ENCODE measurements at regions not wholly inside any gene's neighbourhood (a gene's known extent, or its start where the extent isn't known, plus 50 kb on each side); places are given as distances from the start of the nearest gene placed in this dataset.
"Not testable (repeated sequence)": the region's sequence is repeated elsewhere in the genome, so short reads cannot be mapped to it uniquely, and the experiment has no call there.

DNA sequence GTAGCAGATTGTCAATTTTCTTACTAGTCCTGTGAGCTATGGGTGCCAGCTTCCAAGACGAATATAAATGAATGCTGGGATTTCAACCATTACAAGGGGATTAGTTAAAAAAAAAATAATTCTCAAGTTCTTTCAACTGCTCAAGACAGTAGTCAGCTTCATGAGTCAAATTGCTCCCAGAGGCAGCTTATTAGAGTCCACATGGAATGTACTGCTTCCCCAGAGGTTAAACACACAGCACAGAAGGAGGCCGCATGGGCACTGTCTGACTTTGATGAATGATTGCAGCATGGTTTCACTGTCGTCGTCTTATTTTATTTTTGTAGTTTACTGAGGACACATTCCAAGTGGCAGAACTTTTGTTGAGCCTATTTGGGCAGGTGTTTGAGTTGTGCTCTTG is 563.2 kb downstream of the TMEM135 start:
- no peaks in the 10 kb centered on the region for H3K36me3 ChIP-seq (ENCODE audit: insufficient read depth, low read length)
- TF ChIP-seq FOXP2 (optimal IDR thresholded peaks at IDR 0.05; ENCODE audit: control extremely low read depth, extremely low read length, insufficient read depth) = no peak
- TF ChIP-seq EZH2 (IDR thresholded peaks at IDR 0.05) = no peak
- TF ChIP-seq POLR2AphosphoS5 (IDR thresholded peaks at IDR 0.05; ENCODE audit: borderline replicate concordance, low read depth, low read length) = no peak
- no peaks in the 10 kb centered on the region for H3K9me3 ChIP-seq (ENCODE audit: low read depth, low read length)
- H3K4me3 ChIP-seq = no peak overlapping the region
- H3K9ac ChIP-seq (ENCODE audit: insufficient read length) = no peak overlapping the region
- no peak overlapping the region for H3K27ac ChIP-seq
- no peak for DNase-seq (ENCODE audit: low read depth, low spot score)

DNA sequence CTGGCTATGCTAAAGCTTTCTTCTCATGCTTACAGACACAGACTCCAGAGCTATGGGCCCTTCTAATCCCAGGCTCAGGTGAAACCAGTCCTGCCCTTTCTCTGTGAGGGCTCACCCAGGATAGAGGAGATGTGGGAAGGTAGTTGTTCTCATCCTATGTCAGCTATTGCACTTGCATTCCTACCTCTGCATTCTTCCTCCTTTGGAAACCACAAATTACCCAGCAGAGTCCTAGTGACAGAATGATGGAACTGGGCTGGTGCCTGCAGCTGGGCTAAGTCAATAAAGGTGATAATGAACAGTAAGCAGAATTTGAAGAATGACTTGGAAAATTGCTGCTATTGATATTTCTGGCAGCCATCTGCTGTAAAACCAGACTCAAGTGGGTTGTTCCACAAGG is 560.0 kb downstream of the TMEM135 start:
- Histone ChIP-seq H3K9ac (ENCODE audit: insufficient read length) (no peak overlapping the region), H3K36me3 (ENCODE audit: insufficient read depth, low read length) (no peaks in the 10 kb centered on the region), H3K4me3 (no peak overlapping the region), H3K9me3 (ENCODE audit: low read depth, low read length) (no peaks in the 10 kb centered on the region), H3K27ac (no peak overlapping the region)
- no peak for DNase-seq (ENCODE audit: low read depth, low spot score)
- TF ChIP-seq POLR2AphosphoS5 (IDR thresholded peaks at IDR 0.05; ENCODE audit: borderline replicate concordance, low read depth, low read length) (no peak), EZH2 (IDR thresholded peaks at IDR 0.05) (no peak)

DNA sequence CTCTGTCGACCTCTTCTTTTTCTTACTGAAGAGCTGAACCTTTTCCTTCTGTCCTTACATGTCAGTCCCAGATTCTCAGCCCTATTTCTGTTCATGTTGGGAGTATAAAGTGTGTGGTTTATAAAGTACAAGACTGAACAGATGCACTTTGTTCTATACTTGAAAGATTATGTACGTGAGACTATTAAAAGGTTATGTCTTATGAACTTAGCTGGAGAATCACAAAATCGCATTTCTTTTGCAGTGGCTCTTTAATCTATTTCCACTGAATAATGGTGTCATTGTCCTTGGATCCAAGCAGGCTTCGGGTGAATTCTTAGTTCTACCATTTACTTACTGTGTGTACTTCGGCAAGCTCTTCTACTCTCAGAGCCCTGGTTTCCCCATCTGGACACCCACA is 558.4 kb downstream of the TMEM135 start:
- Histone ChIP-seq H3K36me3 (ENCODE audit: insufficient read depth, low read length) (no peaks in the 10 kb centered on the region), H3K4me3 (no peak overlapping the region), H3K9me3 (ENCODE audit: low read depth, low read length) (no peaks in the 10 kb centered on the region), H3K9ac (ENCODE audit: insufficient read length) (no peak overlapping the region), H3K27ac (no peak overlapping the region)
- DNase-seq (ENCODE audit: low read depth, low spot score) = no peak
- TF ChIP-seq EZH2 (IDR thresholded peaks at IDR 0.05) (no peak), FOXP2 (optimal IDR thresholded peaks at IDR 0.05; ENCODE audit: control extremely low read depth, extremely low read length, insufficient read depth) (no peak), POLR2AphosphoS5 (IDR thresholded peaks at IDR 0.05; ENCODE audit: borderline replicate concordance, low read depth, low read length) (no peak)

DNA sequence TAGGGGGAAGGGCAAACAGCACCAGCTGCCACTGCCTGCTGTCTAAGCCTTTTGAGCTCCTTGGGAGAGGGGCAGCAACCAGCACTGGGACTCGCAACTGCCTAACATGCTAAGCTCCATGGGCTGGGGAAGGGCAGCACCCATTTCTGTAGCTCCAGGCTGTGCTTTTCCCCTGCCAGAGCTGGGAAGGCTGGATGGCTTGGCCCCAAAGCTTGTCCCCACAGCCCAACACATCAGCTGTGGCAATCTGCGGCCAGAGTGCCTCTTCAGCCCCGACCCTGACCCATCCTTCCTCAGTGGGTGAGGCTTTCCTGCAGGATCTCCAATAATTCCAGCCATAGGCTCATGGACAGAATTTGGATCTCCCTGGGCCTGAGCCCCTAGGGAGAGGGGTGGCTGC is 551.3 kb downstream of the TMEM135 start:
- Histone ChIP-seq H3K27ac (no peak overlapping the region), H3K9ac (ENCODE audit: insufficient read length) (no peak overlapping the region), H3K36me3 (ENCODE audit: insufficient read depth, low read length) (no peaks in the 10 kb centered on the region), H3K4me3 (no peak overlapping the region), H3K9me3 (ENCODE audit: low read depth, low read length) (no peaks in the 10 kb centered on the region)
- no peak for DNase-seq (ENCODE audit: low read depth, low spot score)
- TF ChIP-seq EZH2 (IDR thresholded peaks at IDR 0.05) = no peak
- TF ChIP-seq POLR2AphosphoS5 (IDR thresholded peaks at IDR 0.05; ENCODE audit: borderline replicate concordance, low read depth, low read length) = no peak
- no peak for TF ChIP-seq FOXP2 (optimal IDR thresholded peaks at IDR 0.05; ENCODE audit: control extremely low read depth, extremely low read length, insufficient read depth)

DNA sequence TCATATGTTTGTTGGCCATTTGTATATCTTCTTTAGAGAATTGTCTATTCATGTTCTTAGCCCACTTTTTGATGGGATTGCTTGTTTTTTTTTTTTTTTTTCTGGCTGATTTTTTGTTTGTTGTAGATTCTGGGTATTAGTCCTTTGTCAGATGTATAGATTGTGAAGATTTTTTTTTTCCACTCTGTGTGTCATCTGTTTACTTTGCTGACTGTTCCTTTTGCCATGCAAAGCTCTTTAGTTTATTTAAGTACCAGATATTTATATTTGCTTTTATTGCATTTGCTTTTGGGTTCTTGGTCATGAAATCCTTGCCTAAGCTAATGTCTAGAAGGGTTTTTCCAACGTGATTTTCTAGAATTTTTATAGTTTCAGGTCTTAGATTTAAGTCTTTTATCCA is 547.9 kb downstream of the TMEM135 start:
- H3K9ac ChIP-seq (ENCODE audit: insufficient read length); DNase-seq (ENCODE audit: low read depth, low spot score); H3K27ac ChIP-seq; H3K36me3 ChIP-seq (ENCODE audit: insufficient read depth, low read length); H3K4me3 ChIP-seq; H3K9me3 ChIP-seq (ENCODE audit: low read depth, low read length): not testable (repeated sequence)

DNA sequence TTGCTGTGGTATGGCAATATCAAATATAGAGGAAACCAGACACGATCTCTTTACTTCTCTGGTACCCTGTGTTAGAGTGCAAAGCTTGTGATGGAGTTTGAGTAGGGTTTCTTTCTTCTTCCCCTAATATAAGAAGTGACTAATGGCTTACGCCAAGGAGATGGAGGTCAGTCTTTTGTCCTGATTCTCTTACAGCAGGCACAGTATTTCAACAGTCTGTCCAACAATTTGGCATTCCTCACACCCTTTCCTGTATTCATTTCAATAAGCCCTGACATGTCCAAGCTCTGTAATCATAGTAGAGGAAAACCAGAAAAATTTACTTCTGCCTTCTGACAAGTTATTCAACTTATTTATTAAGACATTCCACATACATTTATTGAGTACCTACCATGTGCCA is 546.2 kb downstream of the TMEM135 start:
- TF ChIP-seq EZH2 (IDR thresholded peaks at IDR 0.05) = no peak
- TF ChIP-seq POLR2AphosphoS5 (IDR thresholded peaks at IDR 0.05; ENCODE audit: borderline replicate concordance, low read depth, low read length) = no peak
- no peak for TF ChIP-seq FOXP2 (optimal IDR thresholded peaks at IDR 0.05; ENCODE audit: control extremely low read depth, extremely low read length, insufficient read depth)
- H3K36me3 ChIP-seq (ENCODE audit: insufficient read depth, low read length) = no peaks in the 10 kb centered on the region
- H3K9ac ChIP-seq (ENCODE audit: insufficient read length) = no peak overlapping the region
- DNase-seq (ENCODE audit: low read depth, low spot score) = no peak
- no peak overlapping the region for H3K27ac ChIP-seq
- H3K9me3 ChIP-seq (ENCODE audit: low read depth, low read length) = no peaks in the 10 kb centered on the region
- H3K4me3 ChIP-seq = no peak overlapping the region

DNA sequence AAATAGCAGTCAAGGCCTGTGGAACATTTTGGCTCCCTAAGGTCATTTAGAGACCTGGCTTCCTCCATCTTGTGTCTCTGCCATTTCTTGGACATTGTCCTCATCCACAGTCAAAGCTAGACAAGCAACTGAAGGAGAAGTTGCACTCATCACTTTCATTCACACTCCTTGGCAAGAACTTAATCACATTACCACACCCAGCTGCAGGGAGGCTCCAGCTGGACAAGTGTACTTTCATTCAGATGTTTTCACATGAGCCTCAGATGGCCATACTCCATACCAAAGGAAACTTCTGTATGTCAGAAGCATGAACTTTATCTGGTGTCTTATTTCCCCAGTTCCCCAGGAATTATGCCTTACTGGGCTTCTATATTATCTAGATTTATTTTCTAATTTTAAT is 537.4 kb downstream of the TMEM135 start:
- Histone ChIP-seq H3K27ac (no peak overlapping the region), H3K4me3 (no peak overlapping the region), H3K9ac (ENCODE audit: insufficient read length) (no peak overlapping the region), H3K9me3 (ENCODE audit: low read depth, low read length) (no peaks in the 10 kb centered on the region), H3K36me3 (ENCODE audit: insufficient read depth, low read length) (no peaks in the 10 kb centered on the region)
- no peak for DNase-seq (ENCODE audit: low read depth, low spot score)
- TF ChIP-seq POLR2AphosphoS5 (IDR thresholded peaks at IDR 0.05; ENCODE audit: borderline replicate concordance, low read depth, low read length) (no peak), EZH2 (IDR thresholded peaks at IDR 0.05) (no peak), FOXP2 (optimal IDR thresholded peaks at IDR 0.05; ENCODE audit: control extremely low read depth, extremely low read length, insufficient read depth) (no peak)

DNA sequence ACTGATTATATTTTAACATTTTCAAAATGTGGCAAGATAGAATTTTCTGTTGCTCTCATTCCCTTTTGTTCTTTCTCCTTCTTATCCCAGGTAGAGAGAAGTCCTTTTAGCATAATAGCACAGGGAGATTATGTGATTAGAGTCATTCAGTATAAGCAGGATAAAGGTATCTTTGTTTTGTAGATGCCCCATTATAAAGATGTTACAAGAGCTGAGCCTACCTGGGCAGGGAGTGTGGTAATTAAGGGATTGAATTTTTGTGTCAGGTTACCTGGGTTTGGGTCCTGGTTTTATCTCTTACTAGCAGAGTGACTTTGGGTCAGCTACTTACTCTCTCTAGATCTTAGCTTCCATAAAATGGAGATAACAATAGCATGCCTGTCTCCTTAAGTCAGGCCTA is 536.5 kb downstream of the TMEM135 start:
- Histone ChIP-seq H3K9me3 (ENCODE audit: low read depth, low read length) (no peaks in the 10 kb centered on the region), H3K9ac (ENCODE audit: insufficient read length) (no peak overlapping the region), H3K4me3 (no peak overlapping the region), H3K36me3 (ENCODE audit: insufficient read depth, low read length) (no peaks in the 10 kb centered on the region), H3K27ac (no peak overlapping the region)
- TF ChIP-seq EZH2 (IDR thresholded peaks at IDR 0.05) (no peak), POLR2AphosphoS5 (IDR thresholded peaks at IDR 0.05; ENCODE audit: borderline replicate concordance, low read depth, low read length) (no peak), FOXP2 (optimal IDR thresholded peaks at IDR 0.05; ENCODE audit: control extremely low read depth, extremely low read length, insufficient read depth) (no peak)
- DNase-seq (ENCODE audit: low read depth, low spot score) = no peak

DNA sequence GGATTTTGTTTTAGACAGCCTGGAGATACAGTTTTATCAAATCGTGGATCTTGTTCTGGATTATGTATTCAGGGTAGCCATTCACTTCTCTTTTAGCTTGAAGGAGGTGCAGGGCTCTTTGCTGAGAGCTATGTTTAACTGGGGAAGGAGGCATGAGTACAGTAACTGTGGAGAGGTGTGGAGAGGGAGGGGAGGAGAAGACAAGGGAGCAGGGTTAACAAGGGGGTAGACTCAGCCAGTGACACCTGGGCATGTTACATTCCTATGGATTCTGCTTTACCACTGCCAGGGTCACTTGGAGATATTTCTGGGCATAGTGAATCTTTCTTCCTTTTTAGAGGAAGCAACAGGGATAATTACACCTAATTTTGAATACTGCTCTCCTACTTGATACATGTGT is 536.0 kb downstream of the TMEM135 start:
- H3K9me3 ChIP-seq (ENCODE audit: low read depth, low read length) = no peaks in the 10 kb centered on the region
- no peak for TF ChIP-seq FOXP2 (optimal IDR thresholded peaks at IDR 0.05; ENCODE audit: control extremely low read depth, extremely low read length, insufficient read depth)
- no peak for TF ChIP-seq POLR2AphosphoS5 (IDR thresholded peaks at IDR 0.05; ENCODE audit: borderline replicate concordance, low read depth, low read length)
- no peak for TF ChIP-seq EZH2 (IDR thresholded peaks at IDR 0.05)
- H3K9ac ChIP-seq (ENCODE audit: insufficient read length) = no peak overlapping the region
- no peak overlapping the region for H3K4me3 ChIP-seq
- DNase-seq (ENCODE audit: low read depth, low spot score) = no peak
- no peak overlapping the region for H3K27ac ChIP-seq
- no peaks in the 10 kb centered on the region for H3K36me3 ChIP-seq (ENCODE audit: insufficient read depth, low read length)
